ENCODE measurements at regions not wholly inside any gene's neighbourhood (a gene's known extent, or its start where the extent isn't known, plus 50 kb on each side); places are given as distances from the start of the nearest gene placed in this dataset.

GRCh38 chr18:73756256-73757091 lies 391.2 kb downstream of the FBXO15 start:
- TF ChIP-seq POLR2AphosphoS5 (IDR thresholded peaks at IDR 0.05) (no peak), CTCF (IDR thresholded peaks at IDR 0.05) (no peak), POLR2A (IDR thresholded peaks at IDR 0.05) (no peak), EP300 (IDR thresholded peaks at IDR 0.05) (no peak)
